ENCODE measurements at regions not wholly inside any gene's neighbourhood (a gene's known extent, or its start where the extent isn't known, plus 50 kb on each side); places are given as distances from the start of the nearest gene placed in this dataset.
"Not testable (repeated sequence)": the region's sequence is repeated elsewhere in the genome, so short reads cannot be mapped to it uniquely, and the experiment has no call there.

GRCh38 chr9:21543187-21543586, 61.1 kb upstream of the IFNE start:
- H3K4me3 ChIP-seq (replicated peaks in 1 of 3; ENCODE audit: insufficient read depth in 1 of 3, low read depth in 2 of 3, low read length in 3 of 3), result no peak overlapping the region
- no peak overlapping the region for H3K9ac ChIP-seq (ENCODE audit: insufficient read depth, low read depth, low read length)
- no peaks in the 10 kb centered on the region for H3K27me3 ChIP-seq (ENCODE audit: control insufficient read depth in 1 of 2, insufficient read depth in 2 of 2, low read length in 2 of 2)
- no peaks in the 10 kb centered on the region for H3K4me1 ChIP-seq (ENCODE audit: insufficient read depth, low read length)
- intact Hi-C loops (cut with micrococcal nuclease; ENCODE audit: unreplicated experiment) (no loop called here), in situ Hi-C loops (cut with HindIII; ENCODE audit: extremely low pct_ligation_motif_present, low pct_unique_long_range_greater_than_20kb) (no loop called here)
- no peaks in the 10 kb centered on the region for H4K20me1 ChIP-seq (ENCODE audit: insufficient read depth, low read length)
- FAIRE-seq (no peak), DNase-seq (ENCODE audit: low spot score) (no peak), ATAC-seq (no peak)
- WGBS (ENCODE audit: low lambda C conversion rate), result 0% methylated on average over 4 of the region's 4 CpGs
- ChIA-PET POLR2A (no interaction called here), CTCF (ENCODE audit: low intra/inter-chr PET ratio, low total read pairs) (no interaction called here)
- no TSS peak for BruUV-seq (replicated peaks)
- H3K36me3 ChIP-seq (replicated peaks in 1 of 2; ENCODE audit: control insufficient read depth in 1 of 2, insufficient read depth in 2 of 2, low read length in 2 of 2), result no peaks in the 10 kb centered on the region
- no peaks in the 10 kb centered on the region for H3K9me3 ChIP-seq (ENCODE audit: low read length)
- H3K27ac ChIP-seq (ENCODE audit: extremely low read length, insufficient read depth, low read length), result no peak overlapping the region
- no peaks in the 10 kb centered on the region for H3K79me2 ChIP-seq (ENCODE audit: insufficient read depth, low read length)
- TF ChIP-seq ZXDC (CRISPR knock-in tag; IDR thresholded peaks at IDR 0.05) (no peak), HNF1A (IDR thresholded peaks at IDR 0.05; ENCODE audit: low read depth) (0 out of 2 replicates have a peak, but pooled peaks have one; percentile 16), HNF1A (CRISPR knock-in tag; IDR thresholded peaks at IDR 0.05; ENCODE audit: borderline replicate concordance) (no peak)
- H2AFZ ChIP-seq (ENCODE audit: low read length), result no peak overlapping the region
- H3K4me2 ChIP-seq (ENCODE audit: low read depth, low read length), result 0 out of 2 replicates have a peak overlapping the region, but pooled peaks have one; percentile 20

GRCh38 chr9:21543816-21544215, 61.7 kb upstream of the IFNE start:
- H3K4me2 ChIP-seq (ENCODE audit: low read depth, low read length); H3K4me1 ChIP-seq (ENCODE audit: insufficient read depth, low read length); H3K79me2 ChIP-seq (ENCODE audit: insufficient read depth, low read length): not testable (repeated sequence)

More at GRCh38 chr9:21543816-21544215, 61.7 kb upstream of the IFNE start:
- H4K20me1 ChIP-seq (ENCODE audit: insufficient read depth, low read length); H3K4me3 ChIP-seq (replicated peaks in 1 of 3; ENCODE audit: insufficient read depth in 1 of 3, low read depth in 2 of 3, low read length in 3 of 3); H3K36me3 ChIP-seq (replicated peaks in 1 of 2; ENCODE audit: control insufficient read depth in 1 of 2, insufficient read depth in 2 of 2, low read length in 2 of 2); H3K9me3 ChIP-seq (ENCODE audit: low read length); CTCF ChIA-PET (ENCODE audit: low intra/inter-chr PET ratio, low total read pairs); ATAC-seq; FAIRE-seq; DNase-seq (ENCODE audit: low spot score); H3K9ac ChIP-seq (ENCODE audit: insufficient read depth, low read depth, low read length); H3K27me3 ChIP-seq (ENCODE audit: control insufficient read depth in 1 of 2, insufficient read depth in 2 of 2, low read length in 2 of 2); in situ Hi-C loops (cut with HindIII; ENCODE audit: extremely low pct_ligation_motif_present, low pct_unique_long_range_greater_than_20kb); intact Hi-C loops (cut with micrococcal nuclease; ENCODE audit: unreplicated experiment); BruUV-seq (replicated peaks); H2AFZ ChIP-seq (ENCODE audit: low read length); H3K27ac ChIP-seq (ENCODE audit: extremely low read length, insufficient read depth, low read length); POLR2A ChIA-PET: not testable (repeated sequence)
- WGBS (ENCODE audit: low lambda C conversion rate), result 10% methylated on average over 4 of the region's 4 CpGs

All from HepG2 (cell line).